Astrocyte (in vitro differentiated cells and primary cell): ENCODE measurements at regions not wholly inside any gene's neighbourhood (a gene's known extent, or its start where the extent isn't known, plus 50 kb on each side); places are given as distances from the start of the nearest gene placed in this dataset.

Source experiments
- EZH2 ChIP-seq: IDR thresholded peaks from 2 replicates; pipeline ENCODE4 v1.6.1; 2012; ENCODE audit warnings: mild to moderate bottlenecking, low read length, inconsistent platforms; ENCODE audit not compliant: insufficient read depth
- TF ChIP-seq, protein P1 (sequence below): IDR thresholded peaks from 2 replicates; pipeline ENCODE4 v1.5.1; 2011; ENCODE audit warnings: low read depth, mild to moderate bottlenecking, inconsistent platforms, low read length, moderate library complexity; ENCODE audit not compliant: insufficient read depth

DNA sequence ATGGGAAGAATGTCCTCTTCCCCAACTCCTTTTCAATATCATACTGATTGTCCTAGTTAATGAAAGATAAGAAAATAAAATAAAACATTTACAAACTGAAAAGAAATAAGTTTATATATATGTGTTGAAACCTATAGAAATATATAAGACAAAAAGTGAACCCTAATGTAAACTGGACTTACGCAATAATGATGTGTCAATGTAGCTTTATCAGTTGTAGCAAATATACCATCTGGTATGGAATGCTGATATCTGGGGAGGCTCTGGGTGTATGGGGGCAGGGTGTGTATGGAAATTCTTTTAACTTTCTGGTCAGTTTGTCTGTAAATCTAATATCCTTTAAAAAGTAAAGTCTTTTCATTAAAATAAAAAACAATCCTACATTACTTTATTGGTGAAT lies 603.9 kb downstream of the DMRTA1 start:
- TF ChIP-seq, protein P1, sequence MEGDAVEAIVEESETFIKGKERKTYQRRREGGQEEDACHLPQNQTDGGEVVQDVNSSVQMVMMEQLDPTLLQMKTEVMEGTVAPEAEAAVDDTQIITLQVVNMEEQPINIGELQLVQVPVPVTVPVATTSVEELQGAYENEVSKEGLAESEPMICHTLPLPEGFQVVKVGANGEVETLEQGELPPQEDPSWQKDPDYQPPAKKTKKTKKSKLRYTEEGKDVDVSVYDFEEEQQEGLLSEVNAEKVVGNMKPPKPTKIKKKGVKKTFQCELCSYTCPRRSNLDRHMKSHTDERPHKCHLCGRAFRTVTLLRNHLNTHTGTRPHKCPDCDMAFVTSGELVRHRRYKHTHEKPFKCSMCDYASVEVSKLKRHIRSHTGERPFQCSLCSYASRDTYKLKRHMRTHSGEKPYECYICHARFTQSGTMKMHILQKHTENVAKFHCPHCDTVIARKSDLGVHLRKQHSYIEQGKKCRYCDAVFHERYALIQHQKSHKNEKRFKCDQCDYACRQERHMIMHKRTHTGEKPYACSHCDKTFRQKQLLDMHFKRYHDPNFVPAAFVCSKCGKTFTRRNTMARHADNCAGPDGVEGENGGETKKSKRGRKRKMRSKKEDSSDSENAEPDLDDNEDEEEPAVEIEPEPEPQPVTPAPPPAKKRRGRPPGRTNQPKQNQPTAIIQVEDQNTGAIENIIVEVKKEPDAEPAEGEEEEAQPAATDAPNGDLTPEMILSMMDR: no peak
- no peak for TF ChIP-seq EZH2
